DMS53 treated with DMSO at 0.1 percent for 48 hours (cell line): ENCODE measurements at regions not wholly inside any gene's neighbourhood (a gene's known extent, or its start where the extent isn't known, plus 50 kb on each side); places are given as distances from the start of the nearest gene placed in this dataset.

Experiments used
- DNase-seq: peaks from one replicate; lab custom pipeline; 2025; ENCODE audit not compliant: unreplicated experiment; lab: John Stamatoyannopoulos, UW

DNA sequence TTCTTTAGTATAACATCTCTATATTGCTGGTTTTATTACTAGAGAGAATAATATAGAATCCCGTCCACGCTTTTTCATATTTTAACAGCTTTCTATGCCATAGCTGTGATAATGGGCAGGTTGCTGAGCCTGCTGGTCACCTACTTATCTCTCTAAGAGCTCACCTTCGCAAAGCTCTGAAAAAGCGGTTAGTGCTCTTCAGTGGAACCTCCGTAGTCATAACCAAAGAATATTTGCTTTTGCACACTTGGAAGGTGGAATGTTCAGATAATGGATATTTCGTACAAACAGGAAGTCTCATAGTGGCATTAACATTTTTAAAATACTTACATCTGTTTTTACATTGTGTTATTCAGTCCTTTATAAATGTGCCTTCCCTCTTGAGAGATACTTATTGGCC, 388.9 kb upstream of the ANO3 start:
- DNase-seq = peak; percentile 50

DNA sequence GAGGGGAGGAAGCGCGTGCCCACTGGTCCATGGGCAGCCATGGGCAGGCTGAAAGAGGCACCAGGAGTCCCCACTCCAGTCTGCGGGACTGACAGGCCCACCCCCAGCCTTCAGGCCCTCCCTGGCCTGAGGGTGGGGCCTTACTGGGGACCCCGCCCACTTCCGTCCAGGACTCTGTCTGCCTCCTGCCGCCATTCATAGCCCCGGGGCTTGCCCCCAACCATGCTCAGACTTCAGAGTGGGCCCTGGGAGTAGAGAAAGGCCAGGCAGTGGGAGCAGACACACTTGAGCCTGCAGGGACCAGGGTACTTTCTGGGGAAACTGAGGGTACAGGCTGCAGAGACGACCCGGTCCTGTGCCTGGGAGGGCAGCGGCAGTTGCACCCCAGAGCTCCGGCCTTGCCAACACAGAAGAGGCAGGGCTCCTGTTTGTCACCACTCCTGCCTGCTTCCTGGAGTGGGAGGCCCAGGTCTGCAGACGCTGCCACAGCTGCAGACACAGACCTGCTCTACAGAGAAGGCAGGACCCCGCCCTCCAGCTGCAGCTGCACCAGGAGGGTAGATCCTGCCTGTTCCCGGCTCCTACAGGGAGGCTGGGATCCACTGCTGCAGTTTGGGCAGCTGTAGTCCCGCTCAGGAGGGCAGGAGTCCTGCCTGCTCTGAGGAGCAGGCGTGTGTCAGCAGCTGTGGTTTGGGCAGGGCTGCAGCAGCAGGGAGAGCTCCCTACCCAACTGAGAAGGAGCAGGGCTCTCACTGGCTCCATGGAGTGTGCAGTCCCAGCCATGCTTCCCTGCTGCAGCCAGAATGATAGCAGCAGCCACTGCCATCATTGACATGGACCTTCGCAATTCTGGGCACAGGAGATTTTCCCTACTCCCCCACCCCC, 387.9 kb upstream of the ANO3 start:
- DNase-seq = peak; percentile 64

DNA sequence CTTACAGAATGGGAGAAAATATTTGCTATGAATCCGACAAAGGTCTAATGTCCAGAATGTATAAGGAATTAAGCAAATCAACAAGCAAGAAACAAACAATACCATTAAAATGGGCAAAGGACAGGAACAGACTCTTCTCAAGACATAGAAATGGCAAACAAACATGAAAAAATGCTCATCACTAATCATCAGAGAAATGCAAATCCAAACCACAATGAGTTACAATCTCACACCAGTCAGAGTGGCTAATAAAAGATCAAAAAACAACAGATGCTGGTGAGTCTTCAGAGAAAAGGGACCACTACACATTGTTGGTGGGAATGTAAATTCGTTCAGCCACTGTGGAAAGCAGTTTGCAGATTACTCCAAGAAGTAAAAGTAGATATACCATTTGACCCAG, 382.0 kb upstream of the ANO3 start:
- no peak for DNase-seq

DNA sequence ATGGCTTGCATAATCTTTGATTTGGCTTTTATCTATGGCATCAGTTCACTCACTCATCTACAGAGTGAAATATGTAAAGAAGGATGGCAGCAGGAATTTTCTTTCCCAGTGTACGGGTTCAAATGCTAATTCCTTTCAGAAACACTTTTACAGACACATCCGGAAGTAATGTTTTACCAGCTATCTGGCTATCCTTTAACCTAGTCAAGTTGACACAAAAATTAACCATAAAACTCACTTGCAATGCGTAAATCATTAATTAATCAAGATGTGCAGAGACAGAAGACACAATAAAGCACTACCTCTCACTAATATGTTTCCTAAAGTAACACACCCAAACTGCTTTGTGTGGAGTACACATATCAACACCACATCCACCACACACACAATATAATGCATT, 378.9 kb upstream of the ANO3 start:
- no peak for DNase-seq

DNA sequence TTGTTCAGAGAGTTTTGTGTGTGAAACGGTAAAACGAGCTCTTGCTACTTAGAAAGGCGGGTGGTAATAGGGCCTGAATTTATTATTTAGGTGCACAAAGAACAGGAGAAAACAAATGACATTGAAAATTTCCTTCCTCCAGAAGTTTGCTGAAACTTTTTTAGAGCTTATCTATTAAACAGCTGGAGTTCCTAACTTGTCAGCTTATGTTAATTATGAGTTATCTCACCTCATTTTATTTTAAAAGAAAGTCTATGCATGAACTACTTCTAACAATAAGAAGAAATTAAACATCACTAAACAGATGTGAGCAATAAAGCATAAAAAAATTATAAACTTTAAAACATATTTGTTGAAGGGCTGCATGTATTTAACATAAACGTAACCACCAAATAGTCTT, 373.9 kb upstream of the ANO3 start:
- no peak for DNase-seq

DNA sequence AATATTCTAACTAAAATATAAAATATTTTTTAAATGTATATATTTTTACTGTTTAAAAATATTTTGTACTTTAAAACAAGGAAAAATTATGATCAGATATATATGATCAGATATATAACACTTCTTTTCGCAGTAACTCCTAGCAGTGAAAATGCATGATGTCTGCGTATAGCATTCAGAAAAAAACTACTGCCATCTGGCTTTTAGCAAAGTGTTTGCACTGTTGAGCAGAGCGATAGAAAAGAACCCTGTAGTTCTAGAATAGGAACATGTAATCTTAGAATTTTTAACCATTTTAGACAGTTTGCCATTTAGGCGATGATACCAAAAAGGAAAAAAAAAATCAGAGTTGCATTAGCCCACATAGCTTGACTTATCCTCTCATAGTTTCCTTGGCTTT, 370.4 kb upstream of the ANO3 start:
- DNase-seq = no peak

DNA sequence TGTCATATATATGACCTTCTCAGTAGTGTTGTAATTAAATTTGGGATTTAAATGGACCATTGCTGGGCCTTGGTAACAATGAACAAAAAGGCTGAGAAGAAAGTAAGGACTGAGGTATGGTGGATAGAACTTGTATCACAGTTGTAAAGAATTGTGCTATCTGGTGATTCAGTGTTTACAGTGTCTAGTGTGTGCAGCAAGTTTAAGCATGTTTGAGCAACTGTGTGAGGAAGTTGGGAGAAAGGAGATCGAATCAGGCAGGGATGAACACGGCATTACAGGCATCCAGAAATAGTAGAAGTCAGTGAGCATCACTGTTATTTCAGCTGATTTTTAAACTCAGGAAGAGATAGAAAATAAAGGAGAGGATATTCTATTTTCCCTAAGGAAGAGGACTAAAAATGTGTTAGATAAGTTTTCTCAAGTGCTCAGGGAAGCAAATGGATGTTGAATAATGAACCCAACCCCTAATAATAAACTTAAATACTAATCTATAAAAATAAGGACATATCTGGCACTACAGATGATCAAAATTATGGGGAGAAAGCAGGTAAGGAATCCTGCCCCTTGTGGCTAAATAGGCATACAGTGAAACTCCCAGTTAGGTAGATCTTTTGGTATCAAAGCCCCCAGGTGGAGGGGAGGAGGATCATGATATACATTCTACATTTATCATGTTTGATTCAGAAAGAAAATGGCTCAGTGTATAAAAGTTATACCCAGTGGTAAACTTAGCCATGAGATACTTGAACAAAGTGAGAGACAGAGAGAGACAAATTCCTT, 361.0 kb upstream of the ANO3 start:
- peak; percentile 21 for DNase-seq

DNA sequence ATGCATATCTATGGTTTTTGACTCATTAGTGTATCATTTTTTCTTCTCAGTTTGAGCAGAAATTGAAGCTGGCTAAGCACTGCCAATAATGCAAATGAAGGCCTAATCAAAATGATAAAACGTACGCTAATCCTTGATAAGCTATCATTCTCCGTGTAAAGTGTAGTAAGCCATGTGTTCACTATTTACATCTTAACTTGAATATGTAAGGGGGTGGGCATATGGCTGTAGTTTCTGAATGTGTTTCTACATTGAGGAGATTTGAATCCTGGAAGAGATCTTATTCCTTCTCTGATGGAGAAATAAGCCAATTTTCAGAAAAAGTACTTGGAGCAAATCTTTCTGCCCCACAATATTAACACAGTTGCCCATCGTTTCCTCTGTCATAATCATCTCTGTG, 351.8 kb upstream of the ANO3 start:
- DNase-seq = no peak

DNA sequence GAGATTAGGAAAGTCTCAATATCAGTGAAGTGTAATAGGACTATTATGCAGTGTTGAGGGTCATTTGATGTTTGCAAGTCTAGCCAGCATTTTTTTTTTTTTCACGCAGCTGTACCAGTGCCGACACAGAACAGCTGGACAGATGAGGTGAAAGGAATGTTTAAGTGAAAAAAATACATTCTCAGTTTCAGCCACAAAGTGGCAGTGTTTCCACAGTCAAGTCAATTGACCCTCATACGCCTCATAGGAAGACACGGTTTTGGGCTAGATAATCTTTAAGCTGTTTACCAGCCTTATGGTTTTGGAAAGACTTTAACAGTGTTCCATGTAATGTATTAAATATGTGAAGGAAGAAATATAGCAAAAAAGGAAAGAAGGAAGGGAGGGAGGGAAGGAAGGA, 349.9 kb upstream of the ANO3 start:
- peak; percentile 62 for DNase-seq

DNA sequence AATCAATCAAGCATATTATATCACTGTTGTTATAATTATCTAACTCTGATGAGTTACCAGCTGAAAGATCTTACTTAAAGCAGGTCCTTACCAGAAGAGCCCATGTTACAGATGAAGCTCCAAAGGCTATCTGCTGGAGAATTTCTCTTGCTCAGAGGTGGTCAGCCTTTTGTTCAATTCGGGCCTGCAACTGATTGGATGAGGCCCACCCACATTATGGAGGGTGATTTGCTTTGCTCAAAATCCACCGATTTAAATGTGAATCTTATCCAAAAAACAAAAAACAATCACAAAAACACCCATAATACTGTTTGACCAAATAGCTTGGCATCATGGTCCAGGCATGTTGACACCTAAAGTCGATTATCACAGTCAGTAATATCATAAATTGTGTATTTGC, 348.6 kb upstream of the ANO3 start:
- no peak for DNase-seq

DNA sequence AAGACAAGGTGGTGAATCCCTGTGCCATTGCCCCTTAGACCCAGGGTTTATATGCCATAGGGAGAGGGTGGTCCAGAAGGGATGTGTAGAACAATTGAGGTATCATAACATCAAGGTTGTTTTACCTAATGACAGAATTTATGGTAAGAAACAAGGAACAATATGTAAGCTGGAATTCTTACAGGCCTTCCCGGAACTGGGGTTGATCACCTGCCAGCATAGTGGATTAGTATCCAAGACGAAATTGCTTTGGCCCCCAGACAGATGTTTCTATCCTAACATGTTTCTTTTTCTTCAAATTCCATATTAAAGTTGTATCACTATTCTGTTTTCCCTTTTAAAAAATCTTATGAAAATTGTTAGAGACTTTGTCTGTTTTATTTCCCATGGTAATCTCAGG, 343.8 kb upstream of the ANO3 start:
- DNase-seq = no peak

DNA sequence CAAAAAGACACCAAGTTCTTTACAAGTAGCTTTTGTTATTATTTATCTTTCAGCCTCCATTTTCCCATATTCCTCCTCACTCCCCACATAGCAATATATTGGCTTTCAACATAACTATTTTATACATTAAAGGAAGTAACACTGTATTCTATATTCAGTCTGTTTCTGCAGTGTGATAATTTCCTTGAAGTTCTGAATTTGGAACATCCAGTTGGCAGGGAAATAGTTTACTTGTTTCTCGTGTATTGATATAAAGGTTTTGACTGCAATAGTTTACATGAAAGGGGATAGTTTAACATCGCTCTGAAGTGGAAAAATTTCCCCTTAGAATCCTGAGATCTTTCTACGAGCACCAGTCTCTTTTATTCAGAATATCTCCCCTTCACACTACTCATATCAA, 341.5 kb upstream of the ANO3 start:
- no peak for DNase-seq

DNA sequence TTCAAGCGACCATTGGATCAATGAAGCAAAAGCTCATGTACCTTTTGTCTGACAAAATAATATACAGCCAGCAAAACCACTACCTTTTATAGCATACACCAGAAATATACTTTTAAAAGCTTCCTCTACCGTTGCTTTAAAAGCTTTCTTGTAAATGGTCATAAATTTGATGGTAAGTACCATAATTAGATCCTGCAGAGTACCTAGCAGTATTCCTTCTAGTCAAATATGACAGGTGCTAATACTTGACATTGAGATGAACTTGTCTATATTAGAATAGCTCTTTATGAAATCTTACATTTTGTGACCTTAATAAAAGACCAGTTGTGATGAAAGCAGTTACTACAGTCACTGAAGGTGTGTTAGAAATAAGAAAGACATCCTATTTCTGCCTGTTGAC, 340.5 kb upstream of the ANO3 start:
- no peak for DNase-seq

DNA sequence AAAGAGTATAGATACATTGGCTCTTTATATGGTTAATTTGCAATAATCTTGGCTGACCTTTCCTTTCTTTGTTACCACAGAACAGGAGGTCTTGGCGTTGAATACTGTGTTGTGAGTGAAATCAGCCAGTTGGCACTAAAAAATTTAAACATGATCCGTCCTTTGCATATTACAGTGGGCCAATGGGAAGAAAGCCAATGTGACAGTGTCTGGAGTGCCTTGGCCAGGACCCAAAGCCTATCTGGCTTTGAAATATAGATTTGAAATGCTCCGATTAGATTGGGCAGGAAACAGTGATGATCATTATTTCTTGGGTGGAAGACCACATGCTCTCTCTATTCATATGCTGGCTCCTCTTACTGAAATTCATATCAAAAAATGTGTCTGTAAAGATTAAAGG, 339.6 kb upstream of the ANO3 start:
- DNase-seq = no peak

DNA sequence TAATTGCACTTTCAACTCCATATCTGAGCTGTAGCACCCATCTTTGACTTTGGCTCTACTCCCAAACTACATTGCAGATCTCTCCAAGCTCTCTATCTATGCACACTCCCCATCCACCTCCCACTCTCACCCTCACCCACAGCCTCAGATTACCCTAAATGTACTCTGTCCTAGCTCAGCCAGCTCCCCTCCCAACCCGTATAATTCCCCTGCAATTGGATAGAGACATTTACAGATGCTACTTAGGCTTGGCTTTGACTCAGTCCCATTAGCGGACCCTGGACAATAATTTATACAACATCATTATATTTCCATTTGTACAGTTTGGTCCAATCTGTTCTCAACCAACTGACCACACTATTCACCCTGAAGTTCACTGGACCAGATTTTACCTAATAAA, 338.9 kb upstream of the ANO3 start:
- no peak for DNase-seq

DNA sequence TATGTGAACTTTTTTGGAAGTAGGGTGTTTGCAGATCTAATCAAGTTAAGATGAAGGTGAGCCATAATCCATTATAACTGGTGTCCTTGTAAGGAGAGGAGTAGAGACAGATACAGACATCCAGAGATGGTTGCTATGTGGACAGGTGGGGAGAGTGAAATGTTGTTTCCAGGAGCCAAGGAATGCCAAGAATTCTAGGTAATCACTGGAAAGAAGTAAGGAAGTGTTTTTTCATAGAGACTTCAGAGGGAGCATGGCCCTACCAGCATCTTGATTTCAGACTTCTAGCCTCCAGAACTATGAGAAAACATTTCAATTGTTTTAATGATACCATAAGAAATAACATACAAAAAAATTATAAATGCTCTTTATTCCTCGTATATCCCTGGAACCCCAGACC, 320.5 kb upstream of the ANO3 start:
- DNase-seq = no peak

DNA sequence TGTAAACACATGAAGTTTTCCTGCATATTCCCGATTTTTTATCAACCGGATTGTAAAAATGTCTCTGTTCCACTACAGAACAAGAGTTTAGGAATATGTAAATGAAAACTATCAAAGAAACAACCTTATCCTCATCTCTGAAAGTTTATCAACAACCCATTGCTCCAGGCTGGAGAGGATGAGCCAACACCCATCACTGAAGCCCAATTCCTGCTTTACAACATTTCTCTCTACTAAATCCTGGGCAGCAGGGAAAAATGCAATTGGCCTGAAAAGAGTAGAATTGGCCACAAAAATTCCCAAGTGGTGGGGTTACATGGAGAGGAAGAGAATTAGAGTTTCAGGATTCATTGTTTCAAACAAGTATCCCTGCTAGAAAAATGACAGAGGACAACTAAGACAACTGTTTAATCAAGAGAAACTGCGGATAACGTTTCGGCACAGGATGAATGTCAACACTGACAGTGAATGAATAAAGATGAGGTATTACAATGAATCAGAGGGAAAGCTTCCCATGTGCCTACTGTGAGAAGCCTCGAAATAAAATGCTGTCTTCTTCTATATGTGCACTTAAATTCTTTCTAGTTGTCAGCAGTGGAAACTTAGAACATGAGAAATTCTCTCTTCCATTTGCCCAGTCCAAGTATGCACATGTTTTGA, 317.3 kb upstream of the ANO3 start:
- no peak for DNase-seq

DNA sequence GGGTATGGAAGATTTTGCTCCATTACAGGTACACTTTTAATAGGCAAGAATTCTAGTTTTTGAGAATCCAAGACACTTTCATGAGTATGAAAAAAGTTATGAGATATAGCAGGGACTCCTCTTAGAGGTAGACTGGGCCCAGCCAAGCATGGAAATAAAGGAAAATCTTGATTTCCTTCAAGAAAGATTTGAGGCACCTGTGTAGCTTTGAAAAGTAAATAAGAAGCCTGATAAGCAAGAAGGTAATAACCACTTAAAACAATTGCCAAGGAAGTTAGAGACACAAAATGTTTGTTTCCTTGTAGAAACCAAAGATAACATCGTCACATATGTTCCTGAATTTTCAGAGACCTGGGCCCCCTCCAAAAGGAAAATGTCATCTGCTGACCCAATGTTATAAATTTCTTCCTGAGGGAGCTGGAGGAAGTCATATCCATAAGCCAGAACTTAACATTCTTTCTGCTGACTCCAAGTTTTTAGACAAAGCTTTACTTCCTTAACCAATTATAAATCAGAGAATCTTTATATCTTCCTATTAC, 314.5 kb upstream of the ANO3 start:
- no peak for DNase-seq

DNA sequence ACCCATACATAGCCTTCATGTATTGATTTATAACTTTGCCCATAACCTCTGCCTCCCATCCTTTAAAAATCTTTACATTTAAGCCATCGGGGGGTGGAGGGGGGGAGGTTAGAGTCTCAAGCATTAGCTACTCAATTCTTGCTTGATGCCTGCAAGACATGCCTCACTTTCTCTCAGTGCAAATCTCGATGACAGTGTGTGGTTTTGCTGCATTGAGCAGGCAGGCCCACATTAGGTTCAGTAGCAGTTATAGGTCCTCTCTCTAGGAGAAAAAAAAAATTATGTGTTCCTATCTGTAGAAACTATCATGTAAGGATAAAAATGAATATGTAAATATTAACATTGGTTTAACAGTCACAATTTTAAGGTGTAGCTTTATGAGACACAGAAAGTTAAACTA, 314.0 kb upstream of the ANO3 start:
- no peak for DNase-seq

DNA sequence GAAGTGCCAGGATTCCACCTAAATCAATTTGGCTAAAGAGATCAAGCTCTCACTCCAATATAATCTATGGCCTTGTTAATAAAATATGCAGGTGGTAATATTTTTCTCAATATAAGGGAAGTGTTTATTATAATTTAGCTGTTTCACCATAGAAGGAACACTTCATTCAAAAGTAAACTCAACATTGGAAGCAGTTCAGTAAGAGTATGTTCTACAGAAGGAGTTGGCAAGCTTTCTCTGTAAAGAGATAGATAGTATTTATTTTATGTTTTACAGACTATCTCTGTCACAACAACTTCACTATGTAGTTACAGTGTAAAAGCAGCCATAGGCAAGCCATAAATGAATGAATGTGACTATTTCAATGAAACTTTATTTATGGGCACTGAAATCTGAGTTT, 313.6 kb upstream of the ANO3 start:
- no peak for DNase-seq

DNA sequence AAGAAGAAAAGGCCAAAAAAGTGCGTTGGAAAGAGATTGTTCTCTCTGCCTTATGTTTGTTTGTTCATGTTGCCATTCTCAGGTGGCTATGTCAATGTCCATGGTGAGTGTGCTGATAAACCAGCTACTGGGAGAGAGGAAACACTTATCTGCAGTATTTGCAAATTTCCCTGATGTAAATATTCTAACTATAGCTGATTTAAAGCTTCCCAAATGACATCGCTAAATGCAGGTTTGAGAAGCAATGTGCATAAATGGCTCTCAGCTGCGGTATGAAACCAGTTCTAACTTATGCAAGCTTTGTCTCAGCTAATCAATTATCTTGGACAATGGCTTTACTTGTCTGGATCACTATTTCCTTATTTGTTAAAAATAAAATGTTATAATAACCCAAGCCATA, 312.5 kb upstream of the ANO3 start:
- no peak for DNase-seq

DNA sequence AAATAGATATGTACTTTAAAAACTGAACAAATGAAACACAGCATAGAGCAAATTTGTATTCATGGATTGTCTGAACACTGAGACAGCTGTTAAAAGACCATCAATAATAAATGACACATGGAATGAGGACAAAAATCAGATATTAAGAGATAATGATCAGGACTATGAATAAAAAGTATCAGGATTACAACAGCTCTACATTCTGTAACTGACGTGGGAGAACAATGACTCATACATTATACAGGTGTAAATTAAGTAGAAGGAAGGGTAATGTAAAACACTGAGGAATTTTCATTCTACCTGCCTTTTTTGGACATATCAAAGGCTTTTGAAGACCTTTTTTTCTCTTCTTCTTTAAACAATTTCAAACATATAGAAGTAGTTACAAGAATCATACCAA, 310.9 kb upstream of the ANO3 start:
- no peak for DNase-seq
